ENCODE measurements at regions not wholly inside any gene's neighbourhood (a gene's known extent, or its start where the extent isn't known, plus 50 kb on each side); places are given as distances from the start of the nearest gene placed in this dataset.

- no peak overlapping the region for H3K4me3 ChIP-seq (ENCODE audit: low read length)
- POLR2A ChIA-PET: no interaction called here
- H3K4me3 Mint-ChIP-seq: no peak overlapping the region
Observed at GRCh38 chr18:39841482-39842365, 2113.3 kb upstream of the PIK3C3 start.

GRCh38 chr18:39840856-39841481 is 2114.1 kb upstream of the PIK3C3 start:
- no peak overlapping the region for H3K4me3 Mint-ChIP-seq
- H3K27me3 Mint-ChIP-seq: no peaks in the 10 kb centered on the region
- H3K9me3 Mint-ChIP-seq: peaks cover 1 to 18% (median 15%) of the 10 kb centered on the region in 5 donors
- ChIA-PET CTCF (no interaction called here), POLR2A (no interaction called here)
- no peaks in the 10 kb centered on the region for H3K4me1 Mint-ChIP-seq
- H3K36me3 Mint-ChIP-seq: no peaks in the 10 kb centered on the region
- H3K27ac Mint-ChIP-seq: no peak overlapping the region
- Histone ChIP-seq H3K4me3 (ENCODE audit: low read length) (no peak overlapping the region), H3K27me3 (ENCODE audit: insufficient read depth, low read length, poor library complexity, severe bottlenecking) (no peaks in the 10 kb centered on the region), H3K27ac (ENCODE audit: low read depth, low read length) (no peak overlapping the region), H3K9me3 (ENCODE audit: low read length) (no peaks in the 10 kb centered on the region), H3K4me1 (ENCODE audit: insufficient read depth, low read length) (no peaks in the 10 kb centered on the region), H3K36me3 (ENCODE audit: insufficient read depth, low read length) (no peaks in the 10 kb centered on the region)
- DNase-seq: no peak

More at GRCh38 chr18:39841482-39842365, 2113.3 kb upstream of the PIK3C3 start:
- no peaks in the 10 kb centered on the region for H3K4me1 Mint-ChIP-seq
- DNase-seq: no peak
- Histone ChIP-seq H3K4me1 (ENCODE audit: insufficient read depth, low read length) (no peaks in the 10 kb centered on the region), H3K27me3 (ENCODE audit: insufficient read depth, low read length, poor library complexity, severe bottlenecking) (no peaks in the 10 kb centered on the region), H3K27ac (ENCODE audit: low read depth, low read length) (no peak overlapping the region), H3K36me3 (ENCODE audit: insufficient read depth, low read length) (no peaks in the 10 kb centered on the region), H3K9me3 (ENCODE audit: low read length) (no peaks in the 10 kb centered on the region)
- no peaks in the 10 kb centered on the region for H3K27me3 Mint-ChIP-seq
- H3K9me3 Mint-ChIP-seq: peaks cover 1 to 18% (median 15%) of the 10 kb centered on the region in 5 donors
- H3K36me3 Mint-ChIP-seq: no peaks in the 10 kb centered on the region
- H3K27ac Mint-ChIP-seq: no peak overlapping the region
- CTCF ChIA-PET: no interaction called here

- Mint-ChIP-seq H3K4me1 (no peaks in the 10 kb centered on the region), H3K36me3 (no peaks in the 10 kb centered on the region), H3K9me3 (peaks cover 1 to 20% (median 15%) of the 10 kb centered on the region in 5 donors), H3K4me3 (no peak overlapping the region), H3K27me3 (no peaks in the 10 kb centered on the region), H3K27ac (no peak overlapping the region)
- Histone ChIP-seq H3K36me3 (ENCODE audit: insufficient read depth, low read length) (no peaks in the 10 kb centered on the region), H3K27ac (ENCODE audit: low read depth, low read length) (no peak overlapping the region), H3K4me1 (ENCODE audit: insufficient read depth, low read length) (no peaks in the 10 kb centered on the region), H3K27me3 (ENCODE audit: insufficient read depth, low read length, poor library complexity, severe bottlenecking) (no peaks in the 10 kb centered on the region), H3K4me3 (ENCODE audit: low read length) (no peak overlapping the region), H3K9me3 (ENCODE audit: low read length) (no peaks in the 10 kb centered on the region)
- no peak for DNase-seq
- CTCF ChIA-PET: no interaction called here
- POLR2A ChIA-PET: no interaction called here
Observed at GRCh38 chr18:39840406-39840805, 2114.6 kb upstream of the PIK3C3 start.

- Mint-ChIP-seq H3K36me3 (no peaks in the 10 kb centered on the region), H3K4me3 (no peak overlapping the region), H3K27ac (no peak overlapping the region), H3K4me1 (no peaks in the 10 kb centered on the region), H3K9me3 (peaks cover 1 to 20% (median 13%) of the 10 kb centered on the region in 5 donors), H3K27me3 (no peaks in the 10 kb centered on the region)
- ChIA-PET POLR2A (no interaction called here), CTCF (no interaction called here)
- Histone ChIP-seq H3K27ac (ENCODE audit: low read depth, low read length) (no peak overlapping the region), H3K4me1 (ENCODE audit: insufficient read depth, low read length) (no peaks in the 10 kb centered on the region), H3K4me3 (ENCODE audit: low read length) (no peak overlapping the region), H3K27me3 (ENCODE audit: insufficient read depth, low read length, poor library complexity, severe bottlenecking) (no peaks in the 10 kb centered on the region), H3K36me3 (ENCODE audit: insufficient read depth, low read length) (no peaks in the 10 kb centered on the region), H3K9me3 (ENCODE audit: low read length) (no peaks in the 10 kb centered on the region)
- DNase-seq: no peak
Observed at GRCh38 chr18:39839782-39840181, 2115.3 kb upstream of the PIK3C3 start.

GRCh38 chr18:39838831-39839230 is 2116.2 kb upstream of the PIK3C3 start:
- Mint-ChIP-seq H3K4me3 (no peak overlapping the region), H3K4me1 (no peaks in the 10 kb centered on the region)

GRCh38 chr18:39835303-39836030 is 2119.6 kb upstream of the PIK3C3 start:
- H3K27me3 Mint-ChIP-seq: no peaks in the 10 kb centered on the region
- peaks cover 1 to 18% (median 11%) of the 10 kb centered on the region in 5 donors for H3K9me3 Mint-ChIP-seq
- POLR2A ChIA-PET: no interaction called here
- H3K4me3 ChIP-seq (ENCODE audit: low read length): no peak overlapping the region
- H3K27me3 ChIP-seq (ENCODE audit: insufficient read depth, low read length, poor library complexity, severe bottlenecking): no peaks in the 10 kb centered on the region
- no peak for DNase-seq
- H3K4me1 ChIP-seq (ENCODE audit: insufficient read depth, low read length): no peaks in the 10 kb centered on the region
- H3K27ac ChIP-seq (ENCODE audit: low read depth, low read length): no peak overlapping the region
- H3K9me3 ChIP-seq (ENCODE audit: low read length): no peaks in the 10 kb centered on the region
- H3K27ac Mint-ChIP-seq: no peak overlapping the region
- H3K36me3 Mint-ChIP-seq: no peaks in the 10 kb centered on the region
- H3K4me1 Mint-ChIP-seq: no peaks in the 10 kb centered on the region
- no peak overlapping the region for H3K4me3 Mint-ChIP-seq
- no peaks in the 10 kb centered on the region for H3K36me3 ChIP-seq (ENCODE audit: insufficient read depth, low read length)
- CTCF ChIA-PET: no interaction called here

More at GRCh38 chr18:39838831-39839230, 2116.2 kb upstream of the PIK3C3 start:
- Histone ChIP-seq H3K27me3 (ENCODE audit: insufficient read depth, low read length, poor library complexity, severe bottlenecking) (no peaks in the 10 kb centered on the region), H3K4me3 (ENCODE audit: low read length) (no peak overlapping the region), H3K9me3 (ENCODE audit: low read length) (no peaks in the 10 kb centered on the region), H3K4me1 (ENCODE audit: insufficient read depth, low read length) (no peaks in the 10 kb centered on the region), H3K36me3 (ENCODE audit: insufficient read depth, low read length) (no peaks in the 10 kb centered on the region), H3K27ac (ENCODE audit: low read depth, low read length) (no peak overlapping the region)
- peaks cover 2 to 20% (median 13%) of the 10 kb centered on the region in 5 donors for H3K9me3 Mint-ChIP-seq
- CTCF ChIA-PET: no interaction called here
- POLR2A ChIA-PET: no interaction called here
- no peaks in the 10 kb centered on the region for H3K27me3 Mint-ChIP-seq
- DNase-seq: no peak
- H3K27ac Mint-ChIP-seq: no peak overlapping the region
- no peaks in the 10 kb centered on the region for H3K36me3 Mint-ChIP-seq

- Histone ChIP-seq H3K36me3 (ENCODE audit: insufficient read depth, low read length) (no peaks in the 10 kb centered on the region), H3K9me3 (ENCODE audit: low read length) (no peaks in the 10 kb centered on the region), H3K4me1 (ENCODE audit: insufficient read depth, low read length) (no peaks in the 10 kb centered on the region), H3K4me3 (ENCODE audit: low read length) (no peak overlapping the region), H3K27ac (ENCODE audit: low read depth, low read length) (no peak overlapping the region), H3K27me3 (ENCODE audit: insufficient read depth, low read length, poor library complexity, severe bottlenecking) (no peaks in the 10 kb centered on the region)
- no peaks in the 10 kb centered on the region for H3K27me3 Mint-ChIP-seq
- ChIA-PET CTCF (no interaction called here), POLR2A (no interaction called here)
- no peak overlapping the region for H3K4me3 Mint-ChIP-seq
- peaks cover 1 to 21% (median 8%) of the 10 kb centered on the region in 5 donors for H3K9me3 Mint-ChIP-seq
- H3K27ac Mint-ChIP-seq: no peak overlapping the region
- H3K36me3 Mint-ChIP-seq: no peaks in the 10 kb centered on the region
- H3K4me1 Mint-ChIP-seq: no peaks in the 10 kb centered on the region
- DNase-seq: no peak
Observed at GRCh38 chr18:39834636-39835035, 2120.4 kb upstream of the PIK3C3 start.

- CTCF ChIA-PET: no interaction called here
Observed at GRCh38 chr18:39825485-39826150, 2129.4 kb upstream of the PIK3C3 start.

More at GRCh38 chr18:39825485-39826150, 2129.4 kb upstream of the PIK3C3 start:
- Mint-ChIP-seq H3K27ac (no peak overlapping the region), H3K9me3 (peaks cover 3 to 25% (median 6%) of the 10 kb centered on the region in 5 donors), H3K27me3 (no peaks in the 10 kb centered on the region), H3K4me1 (no peaks in the 10 kb centered on the region), H3K36me3 (no peaks in the 10 kb centered on the region), H3K4me3 (no peak overlapping the region)
- POLR2A ChIA-PET: no interaction called here
- Histone ChIP-seq H3K27ac (ENCODE audit: low read depth, low read length) (no peak overlapping the region), H3K36me3 (ENCODE audit: insufficient read depth, low read length) (no peaks in the 10 kb centered on the region), H3K9me3 (ENCODE audit: low read length) (no peaks in the 10 kb centered on the region), H3K4me1 (ENCODE audit: insufficient read depth, low read length) (no peaks in the 10 kb centered on the region), H3K27me3 (ENCODE audit: insufficient read depth, low read length, poor library complexity, severe bottlenecking) (no peaks in the 10 kb centered on the region), H3K4me3 (ENCODE audit: low read length) (no peak overlapping the region)
- DNase-seq: no peak

Data from CD8-positive, alpha-beta memory T cell (primary cell).